ENCODE measurements at regions not wholly inside any gene's neighbourhood (a gene's known extent, or its start where the extent isn't known, plus 50 kb on each side); places are given as distances from the start of the nearest gene placed in this dataset.

DNA sequence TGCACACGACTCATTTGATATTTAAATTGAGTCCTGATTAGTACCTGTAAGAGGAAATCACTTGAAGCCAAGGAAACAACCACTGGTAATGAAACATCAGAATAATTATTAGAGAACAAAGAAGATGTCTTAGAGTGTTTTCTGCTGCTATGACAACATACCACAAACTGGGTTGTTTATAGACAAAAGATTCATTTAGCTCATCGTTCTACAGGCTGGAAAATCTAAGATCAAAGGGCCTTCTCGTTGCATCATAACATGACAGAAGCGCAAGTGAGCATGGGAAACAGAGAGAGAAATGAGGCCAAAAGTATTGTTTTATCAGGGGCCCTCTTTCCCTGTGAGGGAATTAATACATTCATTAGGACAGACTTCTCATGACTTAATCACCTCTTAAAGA lies 1024.0 kb upstream of the PCDH9 start:
- 17 to 22% methylated on average over 4 of the region's 4 CpGs for WGBS, 2 experiments (ENCODE audit: low coverage in 1 of 2, low lambda C conversion rate in 2 of 2, missing lambda C conversion rate in 2 of 2)
- no peaks in the 10 kb centered on the region for H3K9me2 ChIP-seq (ENCODE audit: insufficient read depth)
- H3K36me3 ChIP-seq (ENCODE audit: low read depth): no peaks in the 10 kb centered on the region
- in situ Hi-C loops (cut with MboI): no loop called here
- no peak overlapping the region for H3K4me2 ChIP-seq (ENCODE audit: unreplicated experiment)
- no peak overlapping the region for H3K4me3 ChIP-seq
- no peak overlapping the region for H3K27ac ChIP-seq
- H2AFZ ChIP-seq: no peak overlapping the region
- H3K9ac ChIP-seq: no peak overlapping the region
- H3K79me2 ChIP-seq (ENCODE audit: insufficient read depth): no peaks in the 10 kb centered on the region
- no peaks in the 10 kb centered on the region for H3F3A ChIP-seq (ENCODE audit: insufficient read depth)
- H3K27me3 ChIP-seq (replicated peaks; ENCODE audit: insufficient read depth): no peaks in the 10 kb centered on the region
- peaks cover 4% of the 10 kb centered on the region for H3K9me3 ChIP-seq (ENCODE audit: low read depth)
- TF ChIP-seq EZH2 (IDR thresholded peaks at IDR 0.05; ENCODE audit: insufficient read depth, poor library complexity, severe bottlenecking) (no peak), EZH2phosphoT487 (IDR thresholded peaks at IDR 0.05; ENCODE audit: insufficient read depth, low read depth) (no peak)
- no peak for DNase-seq
- H3K4me1 ChIP-seq (ENCODE audit: insufficient read depth): no peaks in the 10 kb centered on the region
- no peaks in the 10 kb centered on the region for H4K20me1 ChIP-seq (ENCODE audit: insufficient read depth)

DNA sequence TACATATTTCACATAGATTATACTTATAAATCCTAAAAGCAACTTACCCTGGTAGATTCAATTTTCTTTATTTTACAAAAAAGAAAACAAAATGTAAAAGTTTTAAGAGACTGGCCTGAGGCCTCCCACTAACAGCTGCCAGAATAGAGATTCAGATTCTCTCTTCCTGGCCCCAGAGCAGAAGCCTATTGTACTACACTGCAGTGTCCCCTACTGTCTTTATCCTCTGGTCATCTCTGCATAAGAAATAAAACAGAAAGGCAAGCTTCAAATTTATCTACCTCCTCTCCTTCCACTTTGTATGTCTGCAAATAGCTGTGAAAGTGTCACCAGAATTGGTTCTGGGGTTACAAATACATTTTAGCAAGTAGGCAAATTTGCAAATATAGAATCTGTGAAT lies 1004.1 kb upstream of the PCDH9 start:
- no peak for TF ChIP-seq EZH2phosphoT487 (IDR thresholded peaks at IDR 0.05; ENCODE audit: insufficient read depth, low read depth)
- TF ChIP-seq EZH2 (IDR thresholded peaks at IDR 0.05; ENCODE audit: insufficient read depth, poor library complexity, severe bottlenecking): no peak

DNA sequence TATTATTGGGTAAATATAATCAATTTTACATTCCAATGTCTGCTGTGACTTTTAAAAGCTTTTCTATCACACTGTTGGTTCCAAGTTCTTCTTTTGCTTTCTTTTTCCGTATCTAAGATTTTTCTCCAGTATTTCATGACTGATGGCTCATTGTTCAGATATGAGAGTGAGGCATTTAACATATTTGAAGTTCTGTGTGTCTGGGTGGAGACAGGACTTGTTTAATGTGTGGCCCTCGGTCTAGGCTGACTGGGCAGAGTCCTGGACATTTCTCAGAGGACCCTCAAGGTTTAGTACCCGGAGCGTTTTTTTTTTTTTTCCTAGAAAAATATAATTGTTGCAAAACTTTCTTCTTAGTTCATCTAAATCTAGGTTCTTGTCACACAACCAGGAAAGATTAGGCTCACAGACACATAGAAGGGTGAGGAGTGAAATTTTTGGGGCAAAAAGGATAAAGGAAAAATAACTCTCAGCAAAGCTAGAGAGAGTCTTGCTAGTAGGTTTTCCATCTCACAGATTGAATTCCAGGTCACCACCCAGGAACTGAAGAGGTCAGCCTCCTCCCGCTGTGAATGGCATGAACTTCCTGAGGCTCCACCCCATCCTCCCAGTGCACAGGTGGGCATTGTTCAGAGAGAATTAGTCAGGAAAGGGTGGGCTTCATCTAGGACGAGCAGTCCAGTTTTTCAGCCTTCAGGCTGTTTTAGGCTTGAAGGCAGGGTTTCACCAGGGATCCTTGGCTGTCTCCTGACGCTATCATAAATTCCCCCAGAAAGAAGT lies 1002.4 kb upstream of the PCDH9 start:
- no peak for DNase-seq
- Histone ChIP-seq H3K79me2 (ENCODE audit: insufficient read depth) (no peaks in the 10 kb centered on the region), H3K4me3 (no peak overlapping the region), H3K9ac (no peak overlapping the region), H3K27ac (no peak overlapping the region), H3K4me2 (ENCODE audit: unreplicated experiment) (no peak overlapping the region), H3K27me3 (replicated peaks; ENCODE audit: insufficient read depth) (no peaks in the 10 kb centered on the region), H3F3A (ENCODE audit: insufficient read depth) (no peaks in the 10 kb centered on the region), H4K20me1 (ENCODE audit: insufficient read depth) (no peaks in the 10 kb centered on the region), H3K4me1 (ENCODE audit: insufficient read depth) (no peaks in the 10 kb centered on the region), H3K9me3 (ENCODE audit: low read depth) (no peaks in the 10 kb centered on the region), H3K9me2 (ENCODE audit: insufficient read depth) (no peaks in the 10 kb centered on the region), H3K36me3 (ENCODE audit: low read depth) (no peaks in the 10 kb centered on the region), H2AFZ (no peak overlapping the region)
- in situ Hi-C loops (cut with MboI): no loop called here
- TF ChIP-seq EZH2 (IDR thresholded peaks at IDR 0.05; ENCODE audit: insufficient read depth, poor library complexity, severe bottlenecking) (no peak), EZH2phosphoT487 (IDR thresholded peaks at IDR 0.05; ENCODE audit: insufficient read depth, low read depth) (no peak)
- WGBS, 2 experiments (ENCODE audit: low coverage in 1 of 2, low lambda C conversion rate in 2 of 2, missing lambda C conversion rate in 2 of 2): 11 to 13% methylated on average over 7 of the region's 7 CpGs

More for the DNA sequence above, 1004.1 kb upstream of the PCDH9 start:
- no peaks in the 10 kb centered on the region for H3F3A ChIP-seq (ENCODE audit: insufficient read depth)
- no peak overlapping the region for H3K27ac ChIP-seq
- no peaks in the 10 kb centered on the region for H3K79me2 ChIP-seq (ENCODE audit: insufficient read depth)
- no peaks in the 10 kb centered on the region for H3K9me3 ChIP-seq (ENCODE audit: low read depth)
- H2AFZ ChIP-seq: no peak overlapping the region
- no peak overlapping the region for H3K4me3 ChIP-seq
- no peaks in the 10 kb centered on the region for H4K20me1 ChIP-seq (ENCODE audit: insufficient read depth)
- in situ Hi-C loops (cut with MboI): no loop called here
- no peak overlapping the region for H3K9ac ChIP-seq
- H3K36me3 ChIP-seq (ENCODE audit: low read depth): no peaks in the 10 kb centered on the region
- no peak for DNase-seq
- no peaks in the 10 kb centered on the region for H3K9me2 ChIP-seq (ENCODE audit: insufficient read depth)
- H3K27me3 ChIP-seq (replicated peaks; ENCODE audit: insufficient read depth): no peaks in the 10 kb centered on the region
- no peak overlapping the region for H3K4me2 ChIP-seq (ENCODE audit: unreplicated experiment)
- no peaks in the 10 kb centered on the region for H3K4me1 ChIP-seq (ENCODE audit: insufficient read depth)

DNA sequence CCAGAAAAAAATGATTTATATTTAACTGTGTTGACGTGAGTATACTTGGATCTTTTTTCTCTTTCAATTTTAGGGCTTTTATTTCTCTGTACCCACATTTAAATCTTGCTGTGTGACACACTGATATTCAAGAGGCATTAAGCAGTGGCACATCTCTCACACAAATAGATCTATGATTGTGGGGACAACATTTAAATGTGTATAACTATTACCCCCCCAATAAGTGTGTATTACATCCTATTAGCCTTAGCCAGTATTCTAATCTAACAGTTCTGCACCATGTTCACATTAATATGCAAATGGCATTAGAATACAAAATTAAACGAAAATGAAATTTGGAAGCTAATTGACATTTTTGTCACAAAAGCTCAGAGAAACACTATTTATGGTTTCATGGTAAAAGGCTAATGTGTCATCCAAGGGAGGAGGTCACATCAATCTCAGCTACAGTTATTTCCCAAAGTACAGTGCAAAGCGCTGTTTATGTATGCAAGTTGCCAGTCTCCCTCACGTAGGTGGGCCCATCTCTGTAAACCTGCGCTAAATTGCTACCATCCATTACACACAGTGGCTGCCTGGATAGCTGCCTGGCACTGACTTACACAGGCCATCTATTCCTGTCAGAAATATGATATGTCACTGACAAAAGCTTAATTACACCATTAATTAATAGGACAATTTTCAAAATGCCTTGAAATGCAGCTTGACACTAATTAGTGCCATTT lies 984.7 kb upstream of the PCDH9 start:
- Histone ChIP-seq H3K36me3 (ENCODE audit: low read depth) (no peaks in the 10 kb centered on the region), H3K4me3 (no peak overlapping the region), H4K20me1 (ENCODE audit: insufficient read depth) (no peaks in the 10 kb centered on the region), H3K4me1 (ENCODE audit: insufficient read depth) (no peaks in the 10 kb centered on the region), H3K27ac (no peak overlapping the region), H3K79me2 (ENCODE audit: insufficient read depth) (no peaks in the 10 kb centered on the region), H3K4me2 (ENCODE audit: unreplicated experiment) (no peak overlapping the region), H3K27me3 (replicated peaks; ENCODE audit: insufficient read depth) (no peaks in the 10 kb centered on the region), H2AFZ (no peak overlapping the region), H3K9me3 (ENCODE audit: low read depth) (peaks cover 8% of the 10 kb centered on the region), H3K9ac (no peak overlapping the region), H3K9me2 (ENCODE audit: insufficient read depth) (no peaks in the 10 kb centered on the region), H3F3A (ENCODE audit: insufficient read depth) (no peaks in the 10 kb centered on the region)
- in situ Hi-C loops (cut with MboI): no loop called here
- WGBS, 2 experiments (ENCODE audit: low coverage in 1 of 2, low lambda C conversion rate in 2 of 2, missing lambda C conversion rate in 2 of 2): 22 to 26% methylated on average over 5 of the region's 5 CpGs
- DNase-seq: no peak
- TF ChIP-seq EZH2 (IDR thresholded peaks at IDR 0.05; ENCODE audit: insufficient read depth, poor library complexity, severe bottlenecking) (no peak), EZH2phosphoT487 (IDR thresholded peaks at IDR 0.05; ENCODE audit: insufficient read depth, low read depth) (no peak)

All from GM23248 (cell line).